B cell (primary cell): ENCODE measurements at regions not wholly inside any gene's neighbourhood (a gene's known extent, or its start where the extent isn't known, plus 50 kb on each side); places are given as distances from the start of the nearest gene placed in this dataset.

Experiments used
- ATAC-seq: fragments of 200-7000 bp; cut with Tn5 transposase; one replicate; pipeline ENCODE4 v1.10.0; 2021; ENCODE audit warnings: low read depth, mild to moderate bottlenecking, moderate number of reproducible peaks, moderate library complexity
- CTCF ChIA-PET: fragments of 350-600 bp; sonication (Branson Sonifier 250); formaldehyde crosslinking; loops from one replicate; lab custom pipeline; 2021; ENCODE audit warnings: antibody characterized with exemption, inconsistent platforms; lab: Charles Lee
- POLR2A ChIA-PET: fragments of 350-600 bp; sonication (Branson Sonifier 250); formaldehyde crosslinking; loops from one replicate; lab custom pipeline; 2021; ENCODE audit warnings: antibody characterized with exemption; lab: Charles Lee
- DNase-seq: peaks from one replicate; pipeline ENCODE4 v3.0.0; 2013
- H2AFZ ChIP-seq: 2 replicates; pipeline ENCODE4 v1.6.1; 2012; ENCODE audit warnings: mild to moderate bottlenecking, low read depth, low read length; ENCODE audit not compliant: insufficient read depth, poor library complexity, severe bottlenecking
- H3K27ac ChIP-seq, 2 donors: 1 replicate in 1 of 2; 2 replicates in 1 of 2; pipeline ENCODE4 v1.5.1; 2012 to 2013; ENCODE audit warnings: low read length in 2 of 2, mild to moderate bottlenecking in 2 of 2, moderate library complexity in 1 of 2
- H3K27me3 ChIP-seq, 4 experiments: fragments of 200-600 bp in 1 of 4; sonication (generic) in 1 of 4; replicated peaks in 1 of 4; 1 replicate in 2 of 4; 2 replicates in 2 of 4; pipeline versions ENCODE4 v1.6.1 to v1.7.0; 2013 to 2016; ENCODE audit warnings: low read length in 3 of 4, mild to moderate bottlenecking in 2 of 4, mixed read lengths in 1 of 4, moderate library complexity in 1 of 4; ENCODE audit not compliant: insufficient read depth in 4 of 4, control insufficient read depth in 3 of 4; ENCODE audit errors: control extremely low read depth in 1 of 4
- H3K36me3 ChIP-seq, 2 experiments: replicated peaks in 1 of 2; 1 replicate in 1 of 2; 2 replicates in 1 of 2; pipeline versions ENCODE4 v1.6.1 to v1.7.1; 2013; ENCODE audit warnings: low read length in 1 of 2; ENCODE audit not compliant: insufficient read depth in 2 of 2, control insufficient read depth in 1 of 2; ENCODE audit errors: control extremely low read depth in 1 of 2, extremely low read depth in 1 of 2
- H3K4me1 ChIP-seq, 2 donors: fragments of 200-600 bp in 1 of 2; sonication (generic) in 1 of 2; 1 replicate in 1 of 2; 2 replicates in 1 of 2; pipeline versions ENCODE4 v1.5.1 to v1.6.1; 2013 to 2017; ENCODE audit warnings: low read length in 2 of 2; ENCODE audit not compliant: control insufficient read depth in 2 of 2, insufficient read depth in 2 of 2
- H3K4me2 ChIP-seq: replicated peaks from 2 replicates; pipeline ENCODE3; 2012; ENCODE audit warnings: mild to moderate bottlenecking, low read depth, low read length; ENCODE audit not compliant: poor library complexity, severe bottlenecking
- H3K4me3 ChIP-seq, 5 experiments: fragments of 200-600 bp in 1 of 5; sonication (generic) in 1 of 5; 1 replicate in 3 of 5; 2 replicates in 2 of 5; pipeline versions ENCODE4 v1.5.1 to v1.7.0; 2011 to 2016; ENCODE audit warnings: low read length in 4 of 5, mild to moderate bottlenecking in 4 of 5, low read depth in 2 of 5, control low read depth in 1 of 5, moderate library complexity in 1 of 5; ENCODE audit not compliant: insufficient read depth in 1 of 5; ENCODE audit errors: control extremely low read depth in 1 of 5, extremely low read depth in 1 of 5
- H3K79me2 ChIP-seq: fragments of 200-600 bp; sonication (generic); one replicate; pipeline ENCODE4 v1.6.0; 2016; ENCODE audit warnings: low read length; ENCODE audit not compliant: control insufficient read depth, insufficient read depth
- H3K9ac ChIP-seq: fragments of 200-600 bp; sonication (generic); 2 replicates; pipeline ENCODE4 v1.6.1; 2017; ENCODE audit warnings: mild to moderate bottlenecking, low read length, moderate library complexity
- H3K9me3 ChIP-seq, 3 donors: one replicate each; pipeline versions ENCODE4 v1.6.1 to v1.7.1; 2013; ENCODE audit warnings: low read length in 2 of 3; ENCODE audit not compliant: control insufficient read depth in 2 of 3, insufficient read depth in 1 of 3; ENCODE audit errors: control extremely low read depth in 1 of 3
- H4K20me1 ChIP-seq: 2 replicates; pipeline ENCODE4 v1.6.0; 2012; ENCODE audit warnings: mild to moderate bottlenecking, low read length; ENCODE audit not compliant: insufficient read depth, control insufficient read depth, poor library complexity, severe bottlenecking
- H3K27ac Mint-ChIP-seq: one replicate; pipeline ENCODE4 v1.8.0; 2021; ENCODE audit warnings: mixed read lengths
- H3K27me3 Mint-ChIP-seq: one replicate; pipeline ENCODE4 v1.8.0; 2021; ENCODE audit warnings: mixed read lengths
- H3K4me1 Mint-ChIP-seq: one replicate; pipeline ENCODE4 v1.8.0; 2021; ENCODE audit warnings: mixed read lengths
- H3K4me3 Mint-ChIP-seq: one replicate; pipeline ENCODE4 v1.8.0; 2021; ENCODE audit warnings: mixed read lengths
- H3K9me3 Mint-ChIP-seq: one replicate; pipeline ENCODE4 v1.8.0; 2022; ENCODE audit warnings: mixed read lengths; ENCODE audit not compliant: insufficient read depth
- EZH2 ChIP-seq: IDR thresholded peaks from 2 replicates; pipeline ENCODE4 v1.6.1; 2012; ENCODE audit warnings: borderline replicate concordance, low read depth, mild to moderate bottlenecking, moderate library complexity, low read length; ENCODE audit not compliant: insufficient read depth, poor library complexity, severe bottlenecking
- WGBS: methylation state at CpG from one replicate; pipeline ENCODE4 v1.1.5; 2013; ENCODE audit warnings: missing lambda C conversion rate; ENCODE audit not compliant: insufficient coverage; 5-methylcytosine and 5-hydroxymethylcytosine counted together
- intact Hi-C: fragments of 100-400 bp; cut with micrococcal nuclease; formaldehyde crosslinking; loops from one replicate; pipeline ENCODE4 v1.10.0; 2022
- TF ChIP-seq, protein P1 (sequence below): fragments of 200-600 bp; IDR thresholded peaks from one replicate; pipeline ENCODE4 v1.8.0; 2022; ENCODE audit warnings: antibody characterized with exemption, mild to moderate bottlenecking

DNA sequence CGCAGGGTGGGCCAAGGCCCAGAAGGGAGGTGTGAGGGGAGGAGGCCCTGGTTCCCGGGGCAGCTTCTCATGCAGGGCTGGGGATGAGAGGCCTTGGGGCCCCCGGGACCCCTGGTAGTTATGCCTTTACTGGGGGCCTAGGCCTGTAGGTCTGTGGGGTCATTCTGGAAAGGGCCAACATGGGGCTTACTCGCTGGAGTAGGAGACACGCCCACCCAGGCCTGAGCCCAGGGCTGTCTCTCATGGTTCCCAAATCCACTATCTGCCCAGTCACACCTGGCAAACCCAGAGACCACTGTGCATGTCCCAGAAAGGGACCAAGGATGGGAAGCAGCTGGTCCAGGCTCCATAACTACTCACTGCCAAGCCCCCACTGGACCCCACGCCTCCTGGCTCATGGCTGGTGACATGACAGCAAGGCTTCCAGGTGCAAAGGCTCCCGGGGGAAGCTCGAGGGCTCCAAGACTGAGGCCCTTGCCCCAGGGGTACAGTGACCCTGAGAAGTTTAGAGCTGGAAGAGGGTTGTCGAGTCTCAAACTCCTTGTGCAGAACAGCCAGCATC is 64.2 kb upstream of the ATP12A start:
- Mint-ChIP-seq H3K27me3 (no peaks in the 10 kb centered on the region), H3K4me3 (no peak overlapping the region), H3K27ac (no peak overlapping the region), H3K4me1 (peaks cover 19% of the 10 kb centered on the region), H3K9me3 (no peaks in the 10 kb centered on the region)
- POLR2A ChIA-PET: no interaction called here
- TF ChIP-seq EZH2: no peak
- TF ChIP-seq, protein P1, sequence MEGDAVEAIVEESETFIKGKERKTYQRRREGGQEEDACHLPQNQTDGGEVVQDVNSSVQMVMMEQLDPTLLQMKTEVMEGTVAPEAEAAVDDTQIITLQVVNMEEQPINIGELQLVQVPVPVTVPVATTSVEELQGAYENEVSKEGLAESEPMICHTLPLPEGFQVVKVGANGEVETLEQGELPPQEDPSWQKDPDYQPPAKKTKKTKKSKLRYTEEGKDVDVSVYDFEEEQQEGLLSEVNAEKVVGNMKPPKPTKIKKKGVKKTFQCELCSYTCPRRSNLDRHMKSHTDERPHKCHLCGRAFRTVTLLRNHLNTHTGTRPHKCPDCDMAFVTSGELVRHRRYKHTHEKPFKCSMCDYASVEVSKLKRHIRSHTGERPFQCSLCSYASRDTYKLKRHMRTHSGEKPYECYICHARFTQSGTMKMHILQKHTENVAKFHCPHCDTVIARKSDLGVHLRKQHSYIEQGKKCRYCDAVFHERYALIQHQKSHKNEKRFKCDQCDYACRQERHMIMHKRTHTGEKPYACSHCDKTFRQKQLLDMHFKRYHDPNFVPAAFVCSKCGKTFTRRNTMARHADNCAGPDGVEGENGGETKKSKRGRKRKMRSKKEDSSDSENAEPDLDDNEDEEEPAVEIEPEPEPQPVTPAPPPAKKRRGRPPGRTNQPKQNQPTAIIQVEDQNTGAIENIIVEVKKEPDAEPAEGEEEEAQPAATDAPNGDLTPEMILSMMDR: no peak
- H4K20me1 ChIP-seq: no peaks in the 10 kb centered on the region
- DNase-seq: no peak
- H3K9ac ChIP-seq: no peak overlapping the region
- no peak overlapping the region for H3K27ac ChIP-seq
- H3K4me1 ChIP-seq: peaks cover 14 to 15% of the 10 kb centered on the region in 2 donors
- CTCF ChIA-PET: no interaction called here
- H3K79me2 ChIP-seq: no peaks in the 10 kb centered on the region
- no peak overlapping the region for H3K4me3 ChIP-seq
- ATAC-seq: no peak
- no peaks in the 10 kb centered on the region for H3K36me3 ChIP-seq
- H2AFZ ChIP-seq: no peak overlapping the region
- intact Hi-C loops: no loop called here
- no peaks in the 10 kb centered on the region for H3K27me3 ChIP-seq
- H3K4me2 ChIP-seq: no peak overlapping the region
- H3K9me3 ChIP-seq: peaks cover 0 to 7% (median 0%) of the 10 kb centered on the region in 3 donors
- WGBS: 86% methylated on average over 8 of the region's 9 CpGs

DNA sequence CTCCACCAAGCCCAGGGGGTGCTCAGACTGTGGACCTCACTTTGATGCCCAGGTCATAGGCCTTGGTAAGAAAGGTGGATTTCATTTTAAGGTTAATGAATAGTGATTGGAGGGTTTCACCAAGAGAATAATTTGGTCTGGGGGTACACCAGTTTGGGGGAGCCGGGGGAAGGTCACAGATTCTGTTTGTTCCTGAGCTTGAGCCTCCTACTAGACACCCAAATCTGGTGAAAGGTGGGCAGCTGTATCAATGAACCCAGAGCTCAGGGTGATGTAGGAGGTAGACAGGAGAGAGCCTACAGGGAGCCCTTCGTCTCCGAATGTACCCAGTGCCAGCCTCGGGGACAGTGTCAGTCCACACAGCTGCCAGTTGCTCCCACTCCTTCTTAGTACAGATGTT is 63.7 kb upstream of the ATP12A start:
- no peak overlapping the region for H3K27ac Mint-ChIP-seq
- POLR2A ChIA-PET: no interaction called here

More for the DNA sequence above, 63.7 kb upstream of the ATP12A start:
- CTCF ChIA-PET: no interaction called here
- Histone ChIP-seq H3K4me1 (peaks cover 14 to 15% of the 10 kb centered on the region in 2 donors), H2AFZ (no peak overlapping the region), H3K27me3 (no peaks in the 10 kb centered on the region), H3K27ac (no peak overlapping the region), H3K4me2 (no peak overlapping the region), H3K36me3 (no peaks in the 10 kb centered on the region), H3K9ac (no peak overlapping the region), H3K79me2 (no peaks in the 10 kb centered on the region), H3K9me3 (peaks cover 0 to 7% (median 0%) of the 10 kb centered on the region in 3 donors), H3K4me3 (no peak overlapping the region), H4K20me1 (no peaks in the 10 kb centered on the region)
- DNase-seq: no peak
- peaks cover 19% of the 10 kb centered on the region for H3K4me1 Mint-ChIP-seq
- intact Hi-C loops: no loop called here
- H3K27me3 Mint-ChIP-seq: no peaks in the 10 kb centered on the region
- H3K9me3 Mint-ChIP-seq: no peaks in the 10 kb centered on the region
- no peak for ATAC-seq
- WGBS: no CpG with 5 or more reads among the region's 4 CpGs
- TF ChIP-seq EZH2: no peak
- TF ChIP-seq, protein P1: no peak
- no peak overlapping the region for H3K4me3 Mint-ChIP-seq
